ENCODE measurements at regions not wholly inside any gene's neighbourhood (a gene's known extent, or its start where the extent isn't known, plus 50 kb on each side); places are given as distances from the start of the nearest gene placed in this dataset.
A peak's percentile ranks its signal among the peaks of the same experiment; 100 is the strongest.
"Not testable (repeated sequence)": the region's sequence is repeated elsewhere in the genome, so short reads cannot be mapped to it uniquely, and the experiment has no call there.

- no peaks in the 10 kb centered on the region for H3K36me3 ChIP-seq (ENCODE audit: control insufficient read depth, insufficient read depth, low read length)
- H2AFZ ChIP-seq (ENCODE audit: low read length) = no peak overlapping the region
- H3K27me3 ChIP-seq (ENCODE audit: control insufficient read depth, insufficient read depth, low read length) = no peaks in the 10 kb centered on the region
- H3K9ac ChIP-seq (ENCODE audit: insufficient read depth, low read length) = no peak overlapping the region
- H3K4me3 ChIP-seq (replicated peaks in 1 of 4; ENCODE audit: control extremely low read depth in 1 of 4, insufficient read depth in 1 of 4, low read depth in 3 of 4, low read length in 4 of 4) = no peak overlapping the region
- H3K79me2 ChIP-seq (ENCODE audit: control insufficient read depth, insufficient read depth, low read length) = no peaks in the 10 kb centered on the region
- no peak overlapping the region for H3K4me2 ChIP-seq (ENCODE audit: extremely low read depth, insufficient read depth, low read length)
- H3K9me3 ChIP-seq (ENCODE audit: control insufficient read depth, insufficient read depth, low read depth, low read length) = no peaks in the 10 kb centered on the region
- no peak overlapping the region for H3K27ac ChIP-seq (ENCODE audit: insufficient read depth, low read length)
- DNase-seq (ENCODE audit: low read depth in 2 of 2) = no peak
- peaks cover 18% of the 10 kb centered on the region for H3K4me1 ChIP-seq (ENCODE audit: control insufficient read depth, extremely low read depth, insufficient read depth, low read length)
- TF ChIP-seq CTCF (conservative IDR thresholded peaks at IDR 0.05 in 1 of 2, IDR thresholded peaks at IDR 0.05 in 1 of 2; ENCODE audit: low read depth in 1 of 2, low read length in 2 of 2) (no peak), EZH2 (IDR thresholded peaks at IDR 0.05; ENCODE audit: low read length, missing control alignments) (no peak)
- no peaks in the 10 kb centered on the region for H4K20me1 ChIP-seq (ENCODE audit: control insufficient read depth, extremely low read depth, insufficient read depth, low read length)
Measured at GRCh38 chr5:8831854-8832253, 714.0 kb downstream of the SEMA5A start.

- TF ChIP-seq CTCF (conservative IDR thresholded peaks at IDR 0.05 in 1 of 2, IDR thresholded peaks at IDR 0.05 in 1 of 2; ENCODE audit: low read depth in 1 of 2, low read length in 2 of 2) (no peak), EZH2 (IDR thresholded peaks at IDR 0.05; ENCODE audit: low read length, missing control alignments) (no peak)
- peak in 1 of 2 donors; percentile 52 for DNase-seq (ENCODE audit: low read depth in 2 of 2)
Measured at GRCh38 chr5:8839361-8840055, 706.4 kb downstream of the SEMA5A start.

GRCh38 chr5:8840237-8840636 is 705.6 kb downstream of the SEMA5A start:
- no peaks in the 10 kb centered on the region for H3K36me3 ChIP-seq (ENCODE audit: control insufficient read depth, insufficient read depth, low read length)
- no peak for DNase-seq (ENCODE audit: low read depth in 2 of 2)
- no peaks in the 10 kb centered on the region for H3K79me2 ChIP-seq (ENCODE audit: control insufficient read depth, insufficient read depth, low read length)
- H3K9ac ChIP-seq (ENCODE audit: insufficient read depth, low read length) = no peak overlapping the region
- no peak overlapping the region for H2AFZ ChIP-seq (ENCODE audit: low read length)
- H3K4me2 ChIP-seq (ENCODE audit: extremely low read depth, insufficient read depth, low read length) = no peak overlapping the region
- no peaks in the 10 kb centered on the region for H3K9me3 ChIP-seq (ENCODE audit: control insufficient read depth, insufficient read depth, low read depth, low read length)
- TF ChIP-seq CTCF (conservative IDR thresholded peaks at IDR 0.05 in 1 of 2, IDR thresholded peaks at IDR 0.05 in 1 of 2; ENCODE audit: low read depth in 1 of 2, low read length in 2 of 2) (no peak), EZH2 (IDR thresholded peaks at IDR 0.05; ENCODE audit: low read length, missing control alignments) (no peak)
- H3K27ac ChIP-seq (ENCODE audit: insufficient read depth, low read length) = no peak overlapping the region
- peaks cover 24% of the 10 kb centered on the region for H3K4me1 ChIP-seq (ENCODE audit: control insufficient read depth, extremely low read depth, insufficient read depth, low read length)
- H4K20me1 ChIP-seq (ENCODE audit: control insufficient read depth, extremely low read depth, insufficient read depth, low read length) = no peaks in the 10 kb centered on the region
- no peak overlapping the region for H3K4me3 ChIP-seq (replicated peaks in 1 of 4; ENCODE audit: control extremely low read depth in 1 of 4, insufficient read depth in 1 of 4, low read depth in 3 of 4, low read length in 4 of 4)
- no peaks in the 10 kb centered on the region for H3K27me3 ChIP-seq (ENCODE audit: control insufficient read depth, insufficient read depth, low read length)

More at GRCh38 chr5:8839361-8840055, 706.4 kb downstream of the SEMA5A start:
- H3K79me2 ChIP-seq (ENCODE audit: control insufficient read depth, insufficient read depth, low read length) = no peaks in the 10 kb centered on the region
- no peaks in the 10 kb centered on the region for H4K20me1 ChIP-seq (ENCODE audit: control insufficient read depth, extremely low read depth, insufficient read depth, low read length)
- H3K4me3 ChIP-seq (replicated peaks in 1 of 4; ENCODE audit: control extremely low read depth in 1 of 4, insufficient read depth in 1 of 4, low read depth in 3 of 4, low read length in 4 of 4) = no peak overlapping the region
- no peak overlapping the region for H3K27ac ChIP-seq (ENCODE audit: insufficient read depth, low read length)
- H3K4me1 ChIP-seq (ENCODE audit: control insufficient read depth, extremely low read depth, insufficient read depth, low read length) = peaks cover 17% of the 10 kb centered on the region
- no peaks in the 10 kb centered on the region for H3K36me3 ChIP-seq (ENCODE audit: control insufficient read depth, insufficient read depth, low read length)
- H3K9me3 ChIP-seq (ENCODE audit: control insufficient read depth, insufficient read depth, low read depth, low read length) = no peaks in the 10 kb centered on the region
- no peaks in the 10 kb centered on the region for H3K27me3 ChIP-seq (ENCODE audit: control insufficient read depth, insufficient read depth, low read length)
- H3K9ac ChIP-seq (ENCODE audit: insufficient read depth, low read length) = no peak overlapping the region
- no peak overlapping the region for H2AFZ ChIP-seq (ENCODE audit: low read length)
- no peak overlapping the region for H3K4me2 ChIP-seq (ENCODE audit: extremely low read depth, insufficient read depth, low read length)

GRCh38 chr5:8840746-8841145 is 705.1 kb downstream of the SEMA5A start:
- H3K27me3 ChIP-seq (ENCODE audit: control insufficient read depth, insufficient read depth, low read length); H4K20me1 ChIP-seq (ENCODE audit: control insufficient read depth, extremely low read depth, insufficient read depth, low read length); H3K36me3 ChIP-seq (ENCODE audit: control insufficient read depth, insufficient read depth, low read length): not testable (repeated sequence)

More at GRCh38 chr5:8840746-8841145, 705.1 kb downstream of the SEMA5A start:
- not testable (repeated sequence) for H3K4me3 ChIP-seq (replicated peaks in 1 of 4; ENCODE audit: control extremely low read depth in 1 of 4, insufficient read depth in 1 of 4, low read depth in 3 of 4, low read length in 4 of 4); H3K27ac ChIP-seq (ENCODE audit: insufficient read depth, low read length); H3K4me2 ChIP-seq (ENCODE audit: extremely low read depth, insufficient read depth, low read length); H3K9ac ChIP-seq (ENCODE audit: insufficient read depth, low read length); H3K9me3 ChIP-seq (ENCODE audit: control insufficient read depth, insufficient read depth, low read depth, low read length); H2AFZ ChIP-seq (ENCODE audit: low read length); H3K79me2 ChIP-seq (ENCODE audit: control insufficient read depth, insufficient read depth, low read length); DNase-seq (ENCODE audit: low read depth in 2 of 2)
- peaks cover 26% of the 10 kb centered on the region for H3K4me1 ChIP-seq (ENCODE audit: control insufficient read depth, extremely low read depth, insufficient read depth, low read length)

Measured in fibroblast of lung (primary cell).